Astrocyte of the cerebellum (primary cell): ENCODE measurements at regions not wholly inside any gene's neighbourhood (a gene's known extent, or its start where the extent isn't known, plus 50 kb on each side); places are given as distances from the start of the nearest gene placed in this dataset.
"Not testable (repeated sequence)": the region's sequence is repeated elsewhere in the genome, so short reads cannot be mapped to it uniquely, and the experiment has no call there.

Experiments
- DNase-seq: peaks from one replicate; pipeline ENCODE4 v3.0.0-alpha.2; 2011; ENCODE audit warnings: low read depth
- H3K4me3 ChIP-seq: 2 replicates; pipeline ENCODE4 v1.5.1; 2011; ENCODE audit warnings: mild to moderate bottlenecking, low read depth, low read length, moderate library complexity
- in situ Hi-C: cut with HindIII; loops from 2 replicates; pipeline ENCODE4 v1.10.0; 2017; ENCODE audit warnings: low sequenced_read_pairs
- TF ChIP-seq, protein P1 (sequence below): IDR thresholded peaks from 2 replicates; pipeline ENCODE4 v1.5.1; 2012; ENCODE audit warnings: low read length, low read depth, moderate library complexity, mild to moderate bottlenecking; ENCODE audit errors: missing control alignments

DNA sequence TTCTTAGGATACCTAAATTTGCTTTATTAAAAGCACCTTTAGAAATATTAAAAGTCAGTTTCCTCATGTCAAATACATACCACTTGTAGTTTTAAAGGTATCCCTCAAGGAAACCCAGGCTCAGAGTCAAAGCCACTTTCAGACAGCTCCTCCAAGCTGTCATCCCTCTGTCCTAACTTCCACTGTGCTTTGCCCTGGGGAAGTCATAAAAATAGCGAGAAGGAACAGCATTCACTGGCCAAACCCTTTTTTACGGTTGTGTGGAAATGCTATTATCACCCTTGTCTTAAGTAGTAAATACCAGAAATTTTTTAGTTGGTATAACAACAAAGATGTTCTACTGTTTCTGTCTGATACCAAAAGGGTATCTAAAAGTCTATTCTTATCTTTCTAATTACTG is 680.5 kb downstream of the ZEB2 start:
- H3K4me3 ChIP-seq, result no peak overlapping the region
- TF ChIP-seq, protein P1, sequence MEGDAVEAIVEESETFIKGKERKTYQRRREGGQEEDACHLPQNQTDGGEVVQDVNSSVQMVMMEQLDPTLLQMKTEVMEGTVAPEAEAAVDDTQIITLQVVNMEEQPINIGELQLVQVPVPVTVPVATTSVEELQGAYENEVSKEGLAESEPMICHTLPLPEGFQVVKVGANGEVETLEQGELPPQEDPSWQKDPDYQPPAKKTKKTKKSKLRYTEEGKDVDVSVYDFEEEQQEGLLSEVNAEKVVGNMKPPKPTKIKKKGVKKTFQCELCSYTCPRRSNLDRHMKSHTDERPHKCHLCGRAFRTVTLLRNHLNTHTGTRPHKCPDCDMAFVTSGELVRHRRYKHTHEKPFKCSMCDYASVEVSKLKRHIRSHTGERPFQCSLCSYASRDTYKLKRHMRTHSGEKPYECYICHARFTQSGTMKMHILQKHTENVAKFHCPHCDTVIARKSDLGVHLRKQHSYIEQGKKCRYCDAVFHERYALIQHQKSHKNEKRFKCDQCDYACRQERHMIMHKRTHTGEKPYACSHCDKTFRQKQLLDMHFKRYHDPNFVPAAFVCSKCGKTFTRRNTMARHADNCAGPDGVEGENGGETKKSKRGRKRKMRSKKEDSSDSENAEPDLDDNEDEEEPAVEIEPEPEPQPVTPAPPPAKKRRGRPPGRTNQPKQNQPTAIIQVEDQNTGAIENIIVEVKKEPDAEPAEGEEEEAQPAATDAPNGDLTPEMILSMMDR, result no peak
- in situ Hi-C loops, result no loop called here
- no peak for DNase-seq

DNA sequence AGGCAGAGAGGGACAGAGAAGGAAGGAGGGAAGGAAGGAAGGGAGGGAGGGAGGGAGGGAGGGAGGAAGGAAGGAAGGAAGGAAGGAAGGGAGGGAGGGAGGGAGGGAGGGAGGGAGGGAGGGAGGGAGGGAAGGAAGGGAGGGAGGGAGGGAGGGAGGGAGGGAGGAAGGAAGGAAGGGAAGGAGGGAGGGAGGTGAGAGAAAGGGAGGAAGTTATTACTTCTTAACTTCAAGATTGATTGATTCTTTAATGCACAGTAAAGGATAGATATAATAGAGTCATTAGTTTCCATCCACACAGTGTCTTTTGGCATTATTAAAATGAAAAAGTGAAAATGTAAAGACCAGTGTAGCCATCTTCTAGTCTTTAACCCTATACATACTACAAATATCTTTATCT is 682.9 kb downstream of the ZEB2 start:
- H3K4me3 ChIP-seq, in situ Hi-C loops, DNase-seq: not testable (repeated sequence)

DNA sequence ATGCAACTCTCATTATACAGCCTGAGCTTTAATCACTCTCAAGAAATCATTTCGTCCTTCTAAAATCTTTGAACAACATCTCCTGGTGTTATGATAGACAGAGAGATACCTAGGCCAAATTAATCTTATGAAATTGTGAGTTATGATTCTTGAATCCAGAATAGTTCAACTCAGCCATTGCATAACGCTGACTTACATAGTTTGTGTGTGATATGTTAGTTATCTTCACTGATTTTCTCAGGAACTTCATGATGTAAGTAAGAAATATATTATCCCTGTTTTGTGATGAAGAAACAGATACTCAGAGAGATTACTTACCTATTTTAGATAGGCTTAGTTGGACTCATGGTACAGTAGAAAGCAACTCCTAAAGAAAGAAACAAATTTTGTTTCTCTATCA is 684.4 kb downstream of the ZEB2 start:
- no peak for DNase-seq
- TF ChIP-seq, protein P1, result no peak

DNA sequence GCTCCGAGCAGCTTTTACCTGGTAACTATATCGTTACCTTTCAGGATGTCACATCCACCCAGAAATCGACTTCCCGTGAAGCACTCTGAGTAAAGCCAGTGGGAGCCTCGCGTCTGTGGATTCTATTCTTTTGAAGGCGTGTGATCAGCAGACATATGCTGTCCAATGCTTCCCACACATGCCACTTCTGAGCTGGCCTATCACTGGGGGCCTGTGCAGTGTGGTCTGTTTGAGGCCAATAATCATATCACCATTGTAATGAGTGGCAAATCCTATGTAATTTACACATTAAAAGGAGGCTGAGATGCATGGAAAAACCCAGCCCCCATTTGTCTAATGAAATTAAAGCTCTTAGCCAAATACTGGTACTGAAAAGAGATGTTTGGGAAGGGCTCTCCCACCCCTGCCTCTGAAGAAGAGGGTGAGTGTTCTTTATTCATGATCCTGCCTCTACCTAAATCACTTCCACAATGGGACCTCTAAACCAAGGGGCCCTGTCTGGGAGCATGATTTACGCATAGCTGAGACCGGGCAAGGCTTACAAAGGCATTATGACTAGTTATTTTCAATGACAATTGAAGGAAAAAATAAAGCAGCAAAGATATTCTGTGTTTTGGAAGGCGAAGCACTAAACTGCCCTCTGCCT is 686.8 kb downstream of the ZEB2 start:
- in situ Hi-C loops, result no loop called here
- no peak for DNase-seq
- H3K4me3 ChIP-seq, result no peak overlapping the region
- TF ChIP-seq, protein P1, result no peak

More for the DNA sequence above, 684.4 kb downstream of the ZEB2 start:
- H3K4me3 ChIP-seq, result no peak overlapping the region
- in situ Hi-C loops, result no loop called here

DNA sequence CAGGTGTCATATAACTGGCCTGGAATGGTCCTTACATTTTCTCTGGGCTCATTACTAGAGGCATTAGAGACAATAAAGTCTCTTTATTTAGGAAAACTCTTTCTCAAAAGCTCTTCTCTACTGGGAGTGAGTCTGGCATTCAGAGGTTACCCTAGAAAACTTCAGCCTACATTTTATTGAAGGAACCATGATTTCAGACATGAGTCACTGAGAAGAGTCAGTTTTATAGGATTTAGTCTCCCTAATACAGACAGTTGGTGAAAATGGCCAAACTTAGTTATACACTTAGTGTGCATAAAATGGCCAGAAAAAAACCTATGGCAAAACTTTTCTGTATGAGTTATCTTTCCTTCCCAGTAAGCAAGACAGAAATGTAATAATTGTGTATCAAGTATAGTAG is 689.4 kb downstream of the ZEB2 start:
- DNase-seq, result no peak
- H3K4me3 ChIP-seq, result no peak overlapping the region
- in situ Hi-C loops, result no loop called here
- TF ChIP-seq, protein P1, result no peak

DNA sequence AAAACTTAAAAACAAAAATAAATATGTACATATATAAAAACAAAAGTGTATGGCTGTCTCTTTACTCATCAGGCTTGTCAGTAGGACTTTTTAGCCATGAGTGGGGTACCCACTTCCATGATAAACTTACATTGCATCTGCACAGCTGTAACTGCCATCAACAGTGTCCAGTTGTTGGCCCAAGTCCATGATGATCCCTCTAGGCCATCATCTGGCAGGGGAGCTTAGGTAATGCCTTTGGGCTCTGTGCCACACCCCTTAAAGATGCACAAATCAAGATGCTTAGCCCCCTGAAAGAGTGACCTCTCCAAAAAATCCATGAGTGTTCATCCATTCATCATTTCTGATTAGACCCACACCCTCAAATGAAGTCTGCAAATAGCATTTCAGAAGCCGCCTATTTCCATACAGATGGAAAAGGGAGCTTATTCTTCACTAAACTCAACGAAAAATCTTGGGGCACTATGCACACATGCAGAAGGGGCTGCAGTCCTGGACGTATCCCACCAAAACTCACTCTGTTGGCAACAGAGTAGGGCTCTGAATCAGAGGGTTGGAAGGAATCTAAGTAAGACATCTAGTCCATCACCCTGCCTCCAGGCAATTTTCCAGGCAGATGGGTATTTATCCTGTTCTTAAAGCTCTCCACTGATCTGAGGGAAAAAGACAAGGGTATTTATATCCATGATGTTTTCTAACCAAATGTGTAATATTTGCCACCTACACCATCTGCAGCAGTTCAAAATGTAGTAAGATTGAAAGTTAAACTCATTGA is 691.0 kb downstream of the ZEB2 start:
- TF ChIP-seq, protein P1, result no peak
- no peak for DNase-seq
- in situ Hi-C loops, result no loop called here
- no peak overlapping the region for H3K4me3 ChIP-seq

DNA sequence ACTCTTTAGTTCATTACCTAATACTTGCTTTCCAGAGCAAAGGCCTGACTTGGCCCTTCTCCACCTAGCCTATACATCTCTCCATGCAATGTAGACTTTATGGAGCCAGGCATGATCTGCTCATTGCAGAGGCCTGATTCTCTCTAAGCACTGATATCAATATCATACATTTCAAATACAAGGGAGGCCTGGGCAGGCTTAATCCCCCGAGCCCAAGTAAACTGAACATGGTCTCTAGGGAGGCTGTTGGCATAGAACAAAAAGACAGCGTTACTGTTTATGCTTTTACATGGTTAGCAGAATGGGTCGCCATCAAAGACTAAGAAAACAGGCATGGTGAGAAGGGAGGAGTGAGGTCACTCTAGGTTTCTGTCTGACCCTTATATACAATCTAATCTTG is 695.1 kb downstream of the ZEB2 start:
- TF ChIP-seq, protein P1, result no peak
- in situ Hi-C loops, result no loop called here
- DNase-seq, result no peak
- no peak overlapping the region for H3K4me3 ChIP-seq
